H7 (cell line): ENCODE measurements at regions not wholly inside any gene's neighbourhood (a gene's known extent, or its start where the extent isn't known, plus 50 kb on each side); places are given as distances from the start of the nearest gene placed in this dataset.
"Not testable (repeated sequence)": the region's sequence is repeated elsewhere in the genome, so short reads cannot be mapped to it uniquely, and the experiment has no call there.

Experiments used
- DNase-seq: peaks from one replicate; pipeline ENCODE4 v3.0.0; 2012
- H3K27me3 ChIP-seq: 2 replicates; pipeline ENCODE4 v1.6.0; 2011; ENCODE audit warnings: mild to moderate bottlenecking, low read length; ENCODE audit not compliant: control insufficient read depth, insufficient read depth
- H3K36me3 ChIP-seq: replicated peaks from 2 replicates; pipeline ENCODE4 v1.5.1; 2011; ENCODE audit warnings: low read length; ENCODE audit not compliant: control insufficient read depth, insufficient read depth
- H3K4me3 ChIP-seq: 2 replicates; pipeline ENCODE4 v1.5.1; 2011; ENCODE audit warnings: low read depth, mild to moderate bottlenecking, control low read depth, low read length, moderate library complexity; ENCODE audit not compliant: insufficient read depth

GRCh38 chr7:150141525-150142345, 181.4 kb upstream of the LRRC61 start:
- H3K36me3 ChIP-seq, DNase-seq, H3K4me3 ChIP-seq, H3K27me3 ChIP-seq: not testable (repeated sequence)

- H3K4me3 ChIP-seq, DNase-seq, H3K36me3 ChIP-seq, H3K27me3 ChIP-seq: not testable (repeated sequence)
Measured at GRCh38 chr7:150146124-150146523, 177.0 kb upstream of the LRRC61 start.

DNA sequence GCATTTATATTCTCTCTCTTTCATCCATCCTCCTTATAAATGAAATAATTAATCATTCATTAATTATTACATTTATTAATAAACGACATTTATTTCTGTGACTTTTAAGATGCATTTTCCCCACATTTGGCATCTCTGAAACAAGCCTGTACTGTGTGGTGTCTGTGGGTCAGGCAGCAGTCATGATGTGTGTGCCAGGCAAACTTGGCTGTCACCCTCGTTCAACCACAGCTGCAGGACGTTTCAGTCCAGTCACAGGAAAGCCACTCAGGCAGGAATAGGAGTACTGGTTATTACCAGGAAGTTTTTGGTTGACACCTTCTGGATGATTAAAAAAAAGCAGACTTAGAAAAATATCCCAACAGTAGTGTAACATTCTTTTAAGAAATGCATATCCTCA, 175.6 kb upstream of the LRRC61 start:
- not testable (repeated sequence) for H3K36me3 ChIP-seq, H3K4me3 ChIP-seq, DNase-seq, H3K27me3 ChIP-seq

GRCh38 chr7:150156015-150156414, 167.1 kb upstream of the LRRC61 start:
- not testable (repeated sequence) for H3K27me3 ChIP-seq, DNase-seq, H3K4me3 ChIP-seq, H3K36me3 ChIP-seq

DNA sequence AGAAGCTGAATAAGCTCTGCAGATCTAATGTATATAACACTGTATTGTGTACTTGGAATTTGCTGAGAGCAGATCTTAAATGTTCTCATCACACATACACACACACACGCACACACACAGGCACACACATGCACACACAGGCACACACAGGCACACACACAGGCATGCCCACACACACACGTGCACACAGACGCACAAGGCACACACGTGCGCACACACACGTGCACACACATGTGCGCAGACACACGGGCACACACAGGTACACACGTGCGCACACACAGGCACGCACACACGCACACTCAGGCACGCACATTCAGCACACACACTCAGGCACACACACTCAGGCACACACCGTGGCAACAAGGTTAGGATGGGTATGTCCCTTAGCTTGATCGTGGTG, 164.5 kb upstream of the LRRC61 start:
- H3K4me3 ChIP-seq, H3K27me3 ChIP-seq, H3K36me3 ChIP-seq, DNase-seq: not testable (repeated sequence)

GRCh38 chr7:150169515-150169914, 153.6 kb upstream of the LRRC61 start:
- not testable (repeated sequence) for H3K36me3 ChIP-seq, H3K4me3 ChIP-seq, H3K27me3 ChIP-seq, DNase-seq

- DNase-seq, H3K27me3 ChIP-seq, H3K4me3 ChIP-seq, H3K36me3 ChIP-seq: not testable (repeated sequence)
Measured at GRCh38 chr7:150169943-150170490, 153.1 kb upstream of the LRRC61 start.

GRCh38 chr7:150183602-150184001, 139.6 kb upstream of the LRRC61 start:
- H3K36me3 ChIP-seq, H3K4me3 ChIP-seq, DNase-seq: not testable (repeated sequence)

DNA sequence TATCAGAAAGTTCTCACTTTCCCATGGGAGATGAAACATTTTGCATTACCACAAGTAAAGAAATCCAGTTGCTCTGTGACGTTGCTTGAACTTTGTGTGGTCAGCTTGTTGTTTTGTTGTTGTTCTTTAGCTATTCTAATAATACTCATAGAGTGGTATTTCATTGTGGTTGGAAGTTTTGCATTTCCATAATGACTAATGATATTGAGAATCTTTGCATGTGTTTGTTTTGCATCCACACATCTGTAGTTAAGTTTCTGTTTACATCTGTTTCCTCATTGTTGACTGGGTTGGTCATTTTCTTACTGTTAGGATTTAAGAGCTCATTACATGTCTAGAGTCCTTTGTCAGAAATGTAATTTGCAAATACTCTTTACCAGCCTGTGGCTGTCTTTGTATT, 133.2 kb upstream of the LRRC61 start:
- not testable (repeated sequence) for H3K36me3 ChIP-seq, H3K27me3 ChIP-seq, DNase-seq, H3K4me3 ChIP-seq

More at GRCh38 chr7:150183602-150184001, 139.6 kb upstream of the LRRC61 start:
- not testable (repeated sequence) for H3K27me3 ChIP-seq

GRCh38 chr7:150192541-150192940, 130.6 kb upstream of the LRRC61 start:
- DNase-seq, H3K4me3 ChIP-seq, H3K27me3 ChIP-seq, H3K36me3 ChIP-seq: not testable (repeated sequence)

GRCh38 chr7:150193866-150194265, 129.3 kb upstream of the LRRC61 start:
- not testable (repeated sequence) for DNase-seq, H3K36me3 ChIP-seq, H3K4me3 ChIP-seq, H3K27me3 ChIP-seq
